ENCODE measurements at regions not wholly inside any gene's neighbourhood (a gene's known extent, or its start where the extent isn't known, plus 50 kb on each side); places are given as distances from the start of the nearest gene placed in this dataset.

GRCh38 chr6:22896696-22897095 is 327.3 kb downstream of the HDGFL1 start:
- WGBS = 61% methylated on average over 3 of the region's 3 CpGs
- TF ChIP-seq MAX (IDR thresholded peaks at IDR 0.05) = no peak
- TF ChIP-seq JUND (IDR thresholded peaks at IDR 0.05) = no peak
- TF ChIP-seq EGR1 (IDR thresholded peaks at IDR 0.05; ENCODE audit: low read depth in 2 of 2) = no peak
- TF ChIP-seq NR2F2 (IDR thresholded peaks at IDR 0.05) = no peak
- no peak for TF ChIP-seq HNF4G (IDR thresholded peaks at IDR 0.05)
- no peak for TF ChIP-seq FOXA2 (IDR thresholded peaks at IDR 0.05)
- TF ChIP-seq TAF1 (conservative IDR thresholded peaks at IDR 0.05) = no peak
- no peak for TF ChIP-seq ATF3 (IDR thresholded peaks at IDR 0.05)
- no peak for TF ChIP-seq YY1 (IDR thresholded peaks at IDR 0.05)
- no peak for TF ChIP-seq FOXA1 (IDR thresholded peaks at IDR 0.05)
- no peak overlapping the region for H3K27ac ChIP-seq (ENCODE audit: low read depth in 1 of 2, low read length in 2 of 2)
- H3K9ac ChIP-seq (ENCODE audit: low read depth in 1 of 2, low read length in 2 of 2) = no peak overlapping the region
- no peaks in the 10 kb centered on the region for H3K4me1 ChIP-seq (ENCODE audit: control insufficient read depth in 4 of 4, insufficient read depth in 4 of 4, low read length in 3 of 4)
- DNase-seq (ENCODE audit: low spot score) = no peak
- H3K4me3 ChIP-seq (ENCODE audit: low read depth in 1 of 3, low read length in 3 of 3) = no peak overlapping the region
- H3K9me3 ChIP-seq (ENCODE audit: control insufficient read depth in 4 of 4, low read length in 3 of 4) = no peaks in the 10 kb centered on the region
- H3K27me3 ChIP-seq (ENCODE audit: control insufficient read depth in 4 of 4, insufficient read depth in 4 of 4, low read length in 3 of 4) = no peaks in the 10 kb centered on the region
- no peaks in the 10 kb centered on the region for H3K36me3 ChIP-seq (ENCODE audit: control insufficient read depth in 4 of 4, insufficient read depth in 3 of 4, low read depth in 1 of 4, low read length in 3 of 4)

- Histone ChIP-seq H3K4me1 (ENCODE audit: control insufficient read depth in 4 of 4, insufficient read depth in 4 of 4, low read length in 3 of 4) (no peaks in the 10 kb centered on the region), H3K9me3 (ENCODE audit: control insufficient read depth in 4 of 4, low read length in 3 of 4) (no peaks in the 10 kb centered on the region), H3K27me3 (ENCODE audit: control insufficient read depth in 4 of 4, insufficient read depth in 4 of 4, low read length in 3 of 4) (no peaks in the 10 kb centered on the region), H3K4me3 (ENCODE audit: low read depth in 1 of 3, low read length in 3 of 3) (no peak overlapping the region), H3K9ac (ENCODE audit: low read depth in 1 of 2, low read length in 2 of 2) (no peak overlapping the region), H3K36me3 (ENCODE audit: control insufficient read depth in 4 of 4, insufficient read depth in 3 of 4, low read depth in 1 of 4, low read length in 3 of 4) (no peaks in the 10 kb centered on the region), H3K27ac (ENCODE audit: low read depth in 1 of 2, low read length in 2 of 2) (no peak overlapping the region)
- no peak for DNase-seq (ENCODE audit: low spot score)
- no peak for TF ChIP-seq HNF4G (IDR thresholded peaks at IDR 0.05)
- no peak for TF ChIP-seq CTCF (IDR thresholded peaks at IDR 0.05; ENCODE audit: low read depth, low read length, missing input control)
- TF ChIP-seq HNF4A (conservative IDR thresholded peaks at IDR 0.05) = no peak
- TF ChIP-seq EGR1 (IDR thresholded peaks at IDR 0.05; ENCODE audit: low read depth in 2 of 2) = no peak
- TF ChIP-seq ATF3 (IDR thresholded peaks at IDR 0.05) = no peak
- TF ChIP-seq RAD21 (IDR thresholded peaks at IDR 0.05) = no peak
- 61% methylated on average over 1 of the region's 1 CpG for WGBS
These were observed 330.1 kb downstream of the HDGFL1 start for GRCh38 chr6:22899426-22899825.

- peaks cover 0 to 3% (median 0%) of the 10 kb centered on the region in 4 donors for H3K27me3 ChIP-seq (ENCODE audit: control insufficient read depth in 4 of 4, insufficient read depth in 4 of 4, low read length in 3 of 4)
- no peak for TF ChIP-seq REST (IDR thresholded peaks at IDR 0.05)
- TF ChIP-seq FOXA2 (IDR thresholded peaks at IDR 0.05) = no peak
- no peak for TF ChIP-seq RXRA (IDR thresholded peaks at IDR 0.05)
- TF ChIP-seq HNF4G (IDR thresholded peaks at IDR 0.05) = no peak
- TF ChIP-seq MAX (IDR thresholded peaks at IDR 0.05) = no peak
- TF ChIP-seq FOXA1 (IDR thresholded peaks at IDR 0.05) = no peak
- no peak for TF ChIP-seq TAF1 (conservative IDR thresholded peaks at IDR 0.05)
- no peak for TF ChIP-seq ZBTB33 (IDR thresholded peaks at IDR 0.05)
- no peak for TF ChIP-seq SP1 (IDR thresholded peaks at IDR 0.05)
- TF ChIP-seq GABPA (IDR thresholded peaks at IDR 0.05 in 1 of 2, conservative IDR thresholded peaks at IDR 0.05 in 1 of 2) = no peak
- TF ChIP-seq JUND (IDR thresholded peaks at IDR 0.05) = no peak
- no peak for TF ChIP-seq NR2F2 (IDR thresholded peaks at IDR 0.05)
- no peak for TF ChIP-seq RAD21 (IDR thresholded peaks at IDR 0.05)
- TF ChIP-seq ATF3 (IDR thresholded peaks at IDR 0.05) = no peak
- no peak for TF ChIP-seq YY1 (IDR thresholded peaks at IDR 0.05)
- H3K9me3 ChIP-seq (ENCODE audit: control insufficient read depth in 4 of 4, low read length in 3 of 4) = no peaks in the 10 kb centered on the region
- H3K4me1 ChIP-seq (ENCODE audit: control insufficient read depth in 4 of 4, insufficient read depth in 4 of 4, low read length in 3 of 4) = no peaks in the 10 kb centered on the region
- no peaks in the 10 kb centered on the region for H3K36me3 ChIP-seq (ENCODE audit: control insufficient read depth in 4 of 4, insufficient read depth in 3 of 4, low read depth in 1 of 4, low read length in 3 of 4)
- H3K27ac ChIP-seq (ENCODE audit: low read depth in 1 of 2, low read length in 2 of 2) = no peak overlapping the region
- no peak overlapping the region for H3K4me3 ChIP-seq (ENCODE audit: low read depth in 1 of 3, low read length in 3 of 3)
- WGBS = 78% methylated on average over 3 of the region's 3 CpGs
- no peak for DNase-seq (ENCODE audit: low spot score)
- no peak overlapping the region for H3K9ac ChIP-seq (ENCODE audit: low read depth in 1 of 2, low read length in 2 of 2)
These were observed 334.5 kb downstream of the HDGFL1 start for GRCh38 chr6:22903826-22904225.
